Activated CD4-positive, alpha-beta T cell treated with anti-CD3 and anti-CD28 coated beads for 36 hours (primary cell): ENCODE measurements at regions not wholly inside any gene's neighbourhood (a gene's known extent, or its start where the extent isn't known, plus 50 kb on each side); places are given as distances from the start of the nearest gene placed in this dataset.
"Not testable (repeated sequence)": the region's sequence is repeated elsewhere in the genome, so short reads cannot be mapped to it uniquely, and the experiment has no call there.

Experiments
- ATAC-seq: fragments of 200-7000 bp; cut with Tn5 transposase; one replicate; pipeline ENCODE4 v1.10.0; 2021; ENCODE audit warnings: mild to moderate bottlenecking, moderate library complexity
- CTCF ChIA-PET: fragments of 350-600 bp; sonication (Branson Sonifier 250); formaldehyde crosslinking; loops from one replicate; lab custom pipeline; 2021; ENCODE audit warnings: antibody characterized with exemption; lab: Charles Lee
- POLR2A ChIA-PET: fragments of 350-600 bp; sonication (Branson Sonifier 250); formaldehyde crosslinking; loops from one replicate; lab custom pipeline; 2021; ENCODE audit warnings: antibody characterized with exemption, inconsistent platforms; lab: Charles Lee
- DNase-seq: peaks from one replicate; pipeline ENCODE4 v3.0.0-alpha.2; 2020
- H3K27ac Mint-ChIP-seq: one replicate; pipeline ENCODE4 v1.8.0; 2021; ENCODE audit warnings: mixed read lengths
- H3K27me3 Mint-ChIP-seq: one replicate; pipeline ENCODE4 v1.8.0; 2021; ENCODE audit warnings: mixed read lengths
- H3K36me3 Mint-ChIP-seq: one replicate; pipeline ENCODE4 v1.8.0; 2021; ENCODE audit warnings: low read depth, mixed read lengths
- H3K4me1 Mint-ChIP-seq: one replicate; pipeline ENCODE4 v1.8.0; 2021; ENCODE audit warnings: mixed read lengths
- H3K4me3 Mint-ChIP-seq: one replicate; pipeline ENCODE4 v1.8.0; 2021; ENCODE audit warnings: mild to moderate bottlenecking, moderate library complexity, mixed read lengths
- H3K9me3 Mint-ChIP-seq: one replicate; pipeline ENCODE4 v1.8.0; 2021; ENCODE audit warnings: low read depth, mixed read lengths
- intact Hi-C, 2 experiments: fragments of 100-400 bp; cut with DNase I in 1 of 2; cut with micrococcal nuclease in 1 of 2; formaldehyde crosslinking; loops; one replicate each; pipeline versions ENCODE4 v1.14.2 to v1.15.1; 2022 to 2024; cut with DNase I, micrococcal nuclease

- no peak for ATAC-seq
These were observed 786.1 kb upstream of the CTNND2 start for GRCh38 chr5:12690361-12690760.

GRCh38 chr5:12683249-12683648, 779.0 kb upstream of the CTNND2 start:
- H3K9me3 Mint-ChIP-seq = peaks cover 4% of the 10 kb centered on the region
- ChIA-PET CTCF (no interaction called here), POLR2A (no interaction called here)
- no peaks in the 10 kb centered on the region for H3K36me3 Mint-ChIP-seq
- no peaks in the 10 kb centered on the region for H3K27me3 Mint-ChIP-seq
- ATAC-seq (no peak), DNase-seq (no peak)
- no peak overlapping the region for H3K27ac Mint-ChIP-seq
- no peaks in the 10 kb centered on the region for H3K4me1 Mint-ChIP-seq
- no peak overlapping the region for H3K4me3 Mint-ChIP-seq
- intact Hi-C loops = no loop called here

More at GRCh38 chr5:12690361-12690760, 786.1 kb upstream of the CTNND2 start:
- H3K4me3 Mint-ChIP-seq = no peak overlapping the region
- CTCF ChIA-PET = no interaction called here
- POLR2A ChIA-PET = no interaction called here
- intact Hi-C loops = no loop called here
- H3K9me3 Mint-ChIP-seq = peaks cover 14% of the 10 kb centered on the region
- no peak overlapping the region for H3K27ac Mint-ChIP-seq
- DNase-seq = no peak
- H3K36me3 Mint-ChIP-seq = no peaks in the 10 kb centered on the region
- H3K27me3 Mint-ChIP-seq = no peaks in the 10 kb centered on the region
- H3K4me1 Mint-ChIP-seq = no peaks in the 10 kb centered on the region

GRCh38 chr5:12679731-12680130, 775.5 kb upstream of the CTNND2 start:
- Mint-ChIP-seq H3K9me3 (peaks cover 14% of the 10 kb centered on the region), H3K4me1 (no peaks in the 10 kb centered on the region), H3K27me3 (no peaks in the 10 kb centered on the region), H3K27ac (no peak overlapping the region), H3K4me3 (no peak overlapping the region), H3K36me3 (no peaks in the 10 kb centered on the region)
- no peak for DNase-seq
- ChIA-PET POLR2A (no interaction called here), CTCF (no interaction called here)
- ATAC-seq = no peak
- intact Hi-C loops = no loop called here

- Mint-ChIP-seq H3K4me3 (no peak overlapping the region), H3K4me1 (no peaks in the 10 kb centered on the region), H3K36me3 (no peaks in the 10 kb centered on the region), H3K9me3 (peaks cover 17% of the 10 kb centered on the region), H3K27ac (no peak overlapping the region), H3K27me3 (no peaks in the 10 kb centered on the region)
- intact Hi-C loops = no loop called here
- POLR2A ChIA-PET = no interaction called here
- ATAC-seq (no peak), DNase-seq (no peak)
- CTCF ChIA-PET = no interaction called here
These were observed 771.7 kb upstream of the CTNND2 start for GRCh38 chr5:12675959-12676358.

- ChIA-PET POLR2A (no interaction called here), CTCF (no interaction called here)
- no peaks in the 10 kb centered on the region for H3K4me1 Mint-ChIP-seq
- DNase-seq (no peak), ATAC-seq (no peak)
- H3K27ac Mint-ChIP-seq = no peak overlapping the region
- no peaks in the 10 kb centered on the region for H3K27me3 Mint-ChIP-seq
- intact Hi-C loops = no loop called here
- H3K9me3 Mint-ChIP-seq = peaks cover 23% of the 10 kb centered on the region
- no peak overlapping the region for H3K4me3 Mint-ChIP-seq
- no peaks in the 10 kb centered on the region for H3K36me3 Mint-ChIP-seq
These were observed 767.9 kb upstream of the CTNND2 start for GRCh38 chr5:12672141-12672540.

- Mint-ChIP-seq H3K27ac (no peak overlapping the region), H3K4me3 (no peak overlapping the region), H3K9me3 (peaks cover 23% of the 10 kb centered on the region), H3K36me3 (no peaks in the 10 kb centered on the region), H3K27me3 (no peaks in the 10 kb centered on the region), H3K4me1 (no peaks in the 10 kb centered on the region)
- POLR2A ChIA-PET = no interaction called here
- DNase-seq = no peak
- CTCF ChIA-PET = no interaction called here
- no peak for ATAC-seq
- intact Hi-C loops = no loop called here
These were observed 765.1 kb upstream of the CTNND2 start for GRCh38 chr5:12669326-12669725.

GRCh38 chr5:12668564-12668963, 764.3 kb upstream of the CTNND2 start:
- CTCF ChIA-PET = no interaction called here
- Mint-ChIP-seq H3K4me3 (no peak overlapping the region), H3K27ac (no peak overlapping the region), H3K4me1 (no peaks in the 10 kb centered on the region), H3K36me3 (no peaks in the 10 kb centered on the region), H3K27me3 (no peaks in the 10 kb centered on the region), H3K9me3 (peaks cover 26% of the 10 kb centered on the region)
- POLR2A ChIA-PET = no interaction called here
- DNase-seq (no peak), ATAC-seq (no peak)
- intact Hi-C loops = no loop called here

GRCh38 chr5:12667818-12668217, 763.6 kb upstream of the CTNND2 start:
- ATAC-seq, intact Hi-C loops, H3K4me1 Mint-ChIP-seq, H3K36me3 Mint-ChIP-seq, POLR2A ChIA-PET, H3K27me3 Mint-ChIP-seq, H3K27ac Mint-ChIP-seq, DNase-seq, H3K4me3 Mint-ChIP-seq, CTCF ChIA-PET: not testable (repeated sequence)
- H3K9me3 Mint-ChIP-seq = peaks cover 27% of the 10 kb centered on the region

GRCh38 chr5:12665772-12666171, 761.5 kb upstream of the CTNND2 start:
- intact Hi-C loops, DNase-seq, CTCF ChIA-PET, ATAC-seq, H3K27ac Mint-ChIP-seq, POLR2A ChIA-PET, H3K4me1 Mint-ChIP-seq, H3K4me3 Mint-ChIP-seq, H3K27me3 Mint-ChIP-seq, H3K36me3 Mint-ChIP-seq: not testable (repeated sequence)
- peaks cover 25% of the 10 kb centered on the region for H3K9me3 Mint-ChIP-seq

GRCh38 chr5:12662545-12663314, 758.5 kb upstream of the CTNND2 start:
- no peak for DNase-seq
- Mint-ChIP-seq H3K36me3 (no peaks in the 10 kb centered on the region), H3K4me1 (no peaks in the 10 kb centered on the region), H3K27ac (no peak overlapping the region), H3K4me3 (no peak overlapping the region), H3K27me3 (no peaks in the 10 kb centered on the region), H3K9me3 (peaks cover 25% of the 10 kb centered on the region)
- no peak for ATAC-seq
- intact Hi-C loops = no loop called here
- CTCF ChIA-PET = no interaction called here
- POLR2A ChIA-PET = no interaction called here

GRCh38 chr5:12661617-12662370, 757.5 kb upstream of the CTNND2 start:
- no peaks in the 10 kb centered on the region for H3K4me1 Mint-ChIP-seq
- ChIA-PET POLR2A (no interaction called here), CTCF (no interaction called here)
- H3K27ac Mint-ChIP-seq = no peak overlapping the region
- intact Hi-C loops = no loop called here
- no peaks in the 10 kb centered on the region for H3K36me3 Mint-ChIP-seq
- H3K4me3 Mint-ChIP-seq = no peak overlapping the region
- ATAC-seq (no peak), DNase-seq (no peak)
- H3K9me3 Mint-ChIP-seq = peaks cover 22% of the 10 kb centered on the region
- H3K27me3 Mint-ChIP-seq = no peaks in the 10 kb centered on the region
